ENCODE measurements at regions not wholly inside any gene's neighbourhood (a gene's known extent, or its start where the extent isn't known, plus 50 kb on each side); places are given as distances from the start of the nearest gene placed in this dataset.

- no peaks in the 10 kb centered on the region for H3K27me3 ChIP-seq (ENCODE audit: insufficient read depth, poor library complexity, severe bottlenecking)
- no peak overlapping the region for H3K4me3 ChIP-seq (ENCODE audit: severe bottlenecking)
- ATAC-seq (ENCODE audit: low read depth): no peak
- no peaks in the 10 kb centered on the region for H3K36me3 ChIP-seq (ENCODE audit: low read depth)
- H3K27ac ChIP-seq (ENCODE audit: poor library complexity, severe bottlenecking): no peak overlapping the region
- DNase-seq (ENCODE audit: low spot score): no peak
- H3K9me3 ChIP-seq (ENCODE audit: severe bottlenecking): no peaks in the 10 kb centered on the region
- no peaks in the 10 kb centered on the region for H3K4me1 ChIP-seq (ENCODE audit: insufficient read depth, poor library complexity, severe bottlenecking)
- no peak for TF ChIP-seq CTCF (IDR thresholded peaks at IDR 0.05; ENCODE audit: poor library complexity, severe bottlenecking)
Measured at GRCh38 chr3:132892956-132893355, 145.2 kb upstream of the TMEM108 start.

- Histone ChIP-seq H3K4me1 (ENCODE audit: insufficient read depth, poor library complexity, severe bottlenecking) (no peaks in the 10 kb centered on the region), H3K27ac (ENCODE audit: poor library complexity, severe bottlenecking) (no peak overlapping the region), H3K36me3 (ENCODE audit: low read depth) (no peaks in the 10 kb centered on the region), H3K27me3 (ENCODE audit: insufficient read depth, poor library complexity, severe bottlenecking) (no peaks in the 10 kb centered on the region), H3K9me3 (ENCODE audit: severe bottlenecking) (no peaks in the 10 kb centered on the region), H3K4me3 (ENCODE audit: severe bottlenecking) (no peak overlapping the region)
- no peak for TF ChIP-seq CTCF (IDR thresholded peaks at IDR 0.05; ENCODE audit: poor library complexity, severe bottlenecking)
- no peak for ATAC-seq (ENCODE audit: low read depth)
- no peak for DNase-seq (ENCODE audit: low spot score)
Measured at GRCh38 chr3:132881756-132882409, 156.3 kb upstream of the TMEM108 start.

- H3K4me1 ChIP-seq (ENCODE audit: insufficient read depth, poor library complexity, severe bottlenecking): no peaks in the 10 kb centered on the region
- H3K4me3 ChIP-seq (ENCODE audit: severe bottlenecking): no peak overlapping the region
- no peaks in the 10 kb centered on the region for H3K27me3 ChIP-seq (ENCODE audit: insufficient read depth, poor library complexity, severe bottlenecking)
- ATAC-seq (ENCODE audit: low read depth) (no peak), DNase-seq (ENCODE audit: low spot score) (no peak)
- H3K27ac ChIP-seq (ENCODE audit: poor library complexity, severe bottlenecking): no peak overlapping the region
- H3K9me3 ChIP-seq (ENCODE audit: severe bottlenecking): no peaks in the 10 kb centered on the region
- no peaks in the 10 kb centered on the region for H3K36me3 ChIP-seq (ENCODE audit: low read depth)
- TF ChIP-seq CTCF (IDR thresholded peaks at IDR 0.05; ENCODE audit: poor library complexity, severe bottlenecking): no peak
Measured at GRCh38 chr3:132880986-132881385, 157.2 kb upstream of the TMEM108 start.

GRCh38 chr3:132879656-132880055, 157.4 kb upstream of the NPHP3 start:
- ATAC-seq (ENCODE audit: low read depth) (no peak), DNase-seq (ENCODE audit: low spot score) (no peak)
- Histone ChIP-seq H3K4me3 (ENCODE audit: severe bottlenecking) (no peak overlapping the region), H3K27me3 (ENCODE audit: insufficient read depth, poor library complexity, severe bottlenecking) (peaks cover 4% of the 10 kb centered on the region), H3K9me3 (ENCODE audit: severe bottlenecking) (no peaks in the 10 kb centered on the region), H3K27ac (ENCODE audit: poor library complexity, severe bottlenecking) (no peak overlapping the region), H3K4me1 (ENCODE audit: insufficient read depth, poor library complexity, severe bottlenecking) (no peaks in the 10 kb centered on the region), H3K36me3 (ENCODE audit: low read depth) (no peaks in the 10 kb centered on the region)
- no peak for TF ChIP-seq CTCF (IDR thresholded peaks at IDR 0.05; ENCODE audit: poor library complexity, severe bottlenecking)

- Histone ChIP-seq H3K9me3 (ENCODE audit: severe bottlenecking) (no peaks in the 10 kb centered on the region), H3K4me3 (ENCODE audit: severe bottlenecking) (no peak overlapping the region), H3K27me3 (ENCODE audit: insufficient read depth, poor library complexity, severe bottlenecking) (peaks cover 4% of the 10 kb centered on the region), H3K36me3 (ENCODE audit: low read depth) (no peaks in the 10 kb centered on the region), H3K27ac (ENCODE audit: poor library complexity, severe bottlenecking) (no peak overlapping the region), H3K4me1 (ENCODE audit: insufficient read depth, poor library complexity, severe bottlenecking) (no peaks in the 10 kb centered on the region)
- ATAC-seq (ENCODE audit: low read depth) (no peak), DNase-seq (ENCODE audit: low spot score) (no peak)
- no peak for TF ChIP-seq CTCF (IDR thresholded peaks at IDR 0.05; ENCODE audit: poor library complexity, severe bottlenecking)
Measured at GRCh38 chr3:132874701-132875100, 152.5 kb upstream of the NPHP3 start.

All from RWPE2 (cell line).